AG09319 (cell line): ENCODE measurements at regions not wholly inside any gene's neighbourhood (a gene's known extent, or its start where the extent isn't known, plus 50 kb on each side); places are given as distances from the start of the nearest gene placed in this dataset.

ENCODE experiments used
- DNase-seq: peaks from one replicate; pipeline ENCODE4 v3.0.0-alpha.2; 2010; ENCODE audit warnings: low read depth; ENCODE audit errors: extremely low read depth
- TF ChIP-seq, protein P1 (sequence below): IDR thresholded peaks from 2 replicates; pipeline ENCODE4 v1.5.1; 2011; ENCODE audit warnings: low read depth, mild to moderate bottlenecking, inconsistent platforms, low read length, moderate library complexity

- TF ChIP-seq, protein P1, sequence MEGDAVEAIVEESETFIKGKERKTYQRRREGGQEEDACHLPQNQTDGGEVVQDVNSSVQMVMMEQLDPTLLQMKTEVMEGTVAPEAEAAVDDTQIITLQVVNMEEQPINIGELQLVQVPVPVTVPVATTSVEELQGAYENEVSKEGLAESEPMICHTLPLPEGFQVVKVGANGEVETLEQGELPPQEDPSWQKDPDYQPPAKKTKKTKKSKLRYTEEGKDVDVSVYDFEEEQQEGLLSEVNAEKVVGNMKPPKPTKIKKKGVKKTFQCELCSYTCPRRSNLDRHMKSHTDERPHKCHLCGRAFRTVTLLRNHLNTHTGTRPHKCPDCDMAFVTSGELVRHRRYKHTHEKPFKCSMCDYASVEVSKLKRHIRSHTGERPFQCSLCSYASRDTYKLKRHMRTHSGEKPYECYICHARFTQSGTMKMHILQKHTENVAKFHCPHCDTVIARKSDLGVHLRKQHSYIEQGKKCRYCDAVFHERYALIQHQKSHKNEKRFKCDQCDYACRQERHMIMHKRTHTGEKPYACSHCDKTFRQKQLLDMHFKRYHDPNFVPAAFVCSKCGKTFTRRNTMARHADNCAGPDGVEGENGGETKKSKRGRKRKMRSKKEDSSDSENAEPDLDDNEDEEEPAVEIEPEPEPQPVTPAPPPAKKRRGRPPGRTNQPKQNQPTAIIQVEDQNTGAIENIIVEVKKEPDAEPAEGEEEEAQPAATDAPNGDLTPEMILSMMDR = no peak
- no peak for DNase-seq
Measured at GRCh38 chr14:26867171-26867757, 269.4 kb upstream of the NOVA1 start.

DNA sequence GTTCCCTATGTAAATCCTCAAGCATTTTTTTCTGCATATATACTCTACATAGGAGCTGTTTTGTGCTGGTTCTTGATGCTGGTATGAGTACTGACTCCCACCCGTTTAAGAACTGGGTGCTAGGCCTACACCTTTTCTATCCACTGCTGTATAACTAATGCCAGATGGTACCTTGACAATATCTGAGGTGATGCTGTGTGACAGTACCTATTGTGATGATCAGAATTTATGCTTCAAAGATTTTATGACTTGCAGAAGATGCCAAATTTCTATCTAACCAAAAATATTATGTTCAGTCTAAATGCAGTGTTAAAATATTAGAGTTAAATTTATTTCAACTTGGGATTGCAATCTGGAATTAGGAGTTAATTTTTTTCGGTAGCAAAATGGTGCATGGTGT is 272.3 kb upstream of the NOVA1 start:
- TF ChIP-seq, protein P1 = no peak
- no peak for DNase-seq

DNA sequence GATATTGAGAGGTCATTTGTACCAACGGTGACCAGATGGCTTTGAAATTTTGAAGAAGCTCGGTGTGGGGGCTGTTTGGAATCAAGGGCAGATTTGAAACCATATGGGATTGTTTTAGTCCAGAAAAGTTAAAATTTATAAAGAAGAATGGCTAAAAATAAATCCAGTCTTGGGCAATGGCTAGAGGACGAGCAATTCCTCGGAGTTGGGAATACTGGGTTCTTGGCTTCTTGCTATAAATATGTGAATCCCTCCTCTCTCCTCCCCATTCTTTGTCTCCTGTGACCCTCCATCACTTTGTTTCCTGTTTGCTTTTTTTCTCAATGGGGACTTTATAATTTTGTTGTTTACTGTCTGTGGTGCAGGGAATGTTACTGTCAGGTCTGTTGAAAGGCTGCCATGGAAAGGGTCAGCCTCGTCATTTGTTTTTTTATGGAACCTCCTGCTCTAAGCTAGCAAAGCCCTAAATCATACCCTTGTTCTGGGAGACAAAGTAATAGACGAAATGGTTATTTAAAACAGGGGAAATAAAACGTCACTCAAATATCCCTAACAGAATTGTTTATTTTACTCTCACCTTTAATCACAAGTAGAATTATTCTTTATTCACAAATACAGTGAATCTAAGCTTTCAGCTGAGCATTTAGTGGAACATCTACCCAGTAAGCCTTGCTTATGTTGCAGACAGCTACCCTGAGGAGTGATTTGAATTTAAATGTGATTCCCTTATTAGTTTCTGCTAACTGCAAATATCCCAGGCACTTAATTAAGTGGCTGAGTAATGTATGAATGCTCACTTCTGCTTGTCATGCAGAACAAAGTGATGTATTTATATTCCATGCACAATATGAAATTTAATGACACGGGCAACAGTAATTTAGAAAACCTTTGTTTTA is 273.1 kb upstream of the NOVA1 start:
- DNase-seq = no peak
- TF ChIP-seq, protein P1 = no peak

DNA sequence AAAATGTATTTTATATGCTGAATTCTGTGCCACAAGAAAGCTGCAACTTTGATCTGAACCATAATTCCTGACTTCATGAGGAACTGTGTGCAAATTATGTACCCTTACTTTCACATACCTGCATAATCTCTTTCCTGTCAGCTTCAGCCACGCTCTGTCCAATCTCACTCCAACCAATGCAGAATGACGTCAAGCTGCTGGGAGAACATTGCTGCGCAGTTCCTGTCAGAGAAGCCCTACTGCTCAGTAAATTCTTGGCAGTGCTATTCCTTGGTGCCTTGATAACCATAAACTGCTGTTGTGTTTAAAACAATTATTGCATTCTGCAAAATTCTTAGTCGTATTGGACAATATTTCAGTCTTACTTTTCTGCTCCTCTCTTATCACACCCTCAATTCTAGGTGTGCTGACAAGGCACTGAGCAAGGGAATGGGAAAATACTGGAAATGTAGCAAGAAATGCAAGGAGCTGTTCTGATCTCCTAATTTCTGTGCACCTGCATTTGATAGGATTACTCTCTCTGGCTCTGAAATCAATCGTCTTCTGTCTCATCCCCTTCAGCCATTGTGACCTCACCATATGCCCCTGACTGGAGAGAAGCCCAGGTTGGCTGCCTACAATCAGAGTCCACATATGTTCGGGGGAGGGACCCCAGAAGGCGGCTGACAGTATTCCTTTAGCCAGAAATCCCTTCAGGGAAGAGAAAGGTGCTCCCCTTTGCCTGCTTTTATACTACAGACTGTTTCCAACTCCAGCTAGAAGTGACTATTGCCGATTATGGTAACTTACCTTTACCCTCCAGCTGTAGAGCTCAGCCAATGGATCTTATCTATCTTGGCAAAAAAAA is 274.9 kb upstream of the NOVA1 start:
- TF ChIP-seq, protein P1 = no peak
- no peak for DNase-seq

DNA sequence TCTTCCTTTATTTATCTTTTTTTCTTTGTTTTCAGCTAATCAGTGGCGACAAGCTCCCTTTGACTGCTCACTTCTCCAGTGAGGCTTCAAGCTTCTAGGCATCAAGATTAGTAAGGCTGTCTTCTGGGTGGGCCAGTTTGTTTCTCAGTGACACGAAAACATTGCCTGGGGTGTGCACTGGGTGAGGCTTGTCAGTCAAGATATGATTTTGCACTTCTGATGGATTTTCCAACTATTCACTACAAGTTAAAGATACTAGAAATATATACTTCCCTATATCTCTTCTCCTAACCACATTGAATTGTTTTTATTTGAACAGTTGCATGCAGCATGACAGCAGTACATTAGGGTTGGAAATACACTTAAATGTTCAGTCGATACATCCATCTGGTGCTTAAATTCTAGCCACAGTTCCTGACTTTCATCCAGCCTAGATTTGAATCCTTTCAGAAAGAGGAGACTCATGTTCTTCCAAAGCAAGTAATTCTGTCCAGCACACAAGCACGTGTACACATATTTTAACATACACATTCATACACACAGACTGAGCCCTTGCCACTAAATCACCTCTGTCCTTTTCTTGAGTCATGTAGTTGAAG is 275.6 kb upstream of the NOVA1 start:
- DNase-seq = no peak
- TF ChIP-seq, protein P1 = no peak

DNA sequence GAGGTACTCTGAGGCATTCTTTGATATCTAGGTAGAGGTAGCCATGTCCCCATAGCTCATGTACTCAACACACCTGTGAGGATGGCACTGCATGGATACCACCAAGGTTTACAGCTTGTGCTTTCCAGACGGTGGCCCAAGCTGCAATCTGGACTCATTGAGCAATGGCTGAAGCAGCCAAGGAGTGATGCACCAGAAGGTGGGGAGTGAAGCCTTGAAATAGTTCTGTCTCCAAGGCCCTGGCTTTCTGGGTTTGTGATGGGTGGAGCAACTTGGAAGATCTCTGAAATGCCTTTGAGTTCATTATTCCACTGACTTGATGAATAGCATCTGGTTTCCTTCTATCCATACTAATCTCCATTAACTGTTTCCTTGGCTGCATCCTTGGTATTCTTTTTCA is 290.0 kb upstream of the NOVA1 start:
- TF ChIP-seq, protein P1 = no peak
- DNase-seq = no peak
